HG02642 (cell line): ENCODE measurements at regions not wholly inside any gene's neighbourhood (a gene's known extent, or its start where the extent isn't known, plus 50 kb on each side); places are given as distances from the start of the nearest gene placed in this dataset.
"Not testable (repeated sequence)": the region's sequence is repeated elsewhere in the genome, so short reads cannot be mapped to it uniquely, and the experiment has no call there.

Experiments used
- ATAC-seq: cut with Tn5 transposase; IDR thresholded peaks from one replicate; pipeline ENCODE4 v1.9.1; 2021; ENCODE audit warnings: mild to moderate bottlenecking; ENCODE audit not compliant: unreplicated experiment, poor library complexity

GRCh38 chr5:29263915-29264351, 1929.6 kb upstream of the CDH6 start:
- ATAC-seq: no peak

DNA sequence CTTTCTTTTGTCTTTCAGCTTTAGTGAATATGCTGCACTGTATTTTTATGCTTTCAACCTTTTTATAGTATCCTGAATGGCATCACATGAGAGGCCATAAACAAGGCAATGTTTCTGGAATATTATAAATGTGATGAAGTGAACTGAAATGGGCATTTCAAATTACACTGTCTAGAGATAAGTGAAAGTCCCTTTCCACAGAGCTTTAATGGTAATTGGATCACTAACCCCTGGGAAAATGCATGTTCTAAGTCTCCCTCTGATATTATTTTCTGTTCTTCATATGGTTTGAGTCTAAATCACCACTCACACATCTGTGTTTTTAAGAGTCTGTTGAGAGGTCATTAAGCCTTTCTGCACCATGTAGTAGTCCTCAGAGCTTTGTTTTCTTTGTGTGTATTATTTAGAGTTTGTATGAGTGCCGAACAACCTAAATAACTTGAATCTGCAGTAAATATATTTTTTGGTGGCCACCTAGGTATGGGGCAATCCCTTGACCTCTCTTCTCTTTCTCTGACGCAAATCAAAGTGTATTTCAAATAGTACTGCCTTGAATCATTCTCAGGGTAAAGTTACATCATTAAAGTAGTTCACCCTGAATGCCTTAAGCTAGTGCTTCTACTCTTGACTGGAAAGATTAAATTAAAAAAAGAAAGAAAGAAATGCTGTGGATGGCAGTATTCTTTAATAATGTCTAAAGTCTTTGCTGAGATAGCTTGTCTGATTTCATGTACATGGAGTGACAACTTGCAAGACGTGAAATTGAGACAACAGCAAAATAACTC, 1931.0 kb upstream of the CDH6 start:
- ATAC-seq: no peak

DNA sequence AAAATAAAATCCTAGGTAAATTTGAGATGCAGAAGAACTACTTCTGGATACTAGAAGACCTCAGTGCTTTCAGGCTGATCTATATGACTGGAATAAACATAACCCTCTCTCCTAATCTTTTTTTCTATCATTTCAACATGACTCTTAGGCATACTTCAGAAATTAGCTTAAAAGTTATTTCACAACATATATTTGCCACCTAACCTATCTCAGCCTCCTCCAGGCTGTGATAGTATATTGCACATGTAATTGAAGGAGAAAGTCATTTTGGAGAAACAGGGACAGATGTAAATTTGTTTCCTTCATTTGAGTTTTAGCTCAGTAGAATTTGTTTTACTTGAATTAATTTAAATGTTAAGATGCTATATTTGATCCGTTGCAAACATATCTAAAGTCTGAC, 1932.3 kb upstream of the CDH6 start:
- no peak for ATAC-seq

GRCh38 chr5:29252390-29252789, 1941.1 kb upstream of the CDH6 start:
- ATAC-seq: no peak

GRCh38 chr5:29247346-29248028, 1946.0 kb upstream of the CDH6 start:
- ATAC-seq: no peak

- no peak for ATAC-seq
These were observed 1953.1 kb upstream of the CDH6 start for GRCh38 chr5:29240379-29240778.

DNA sequence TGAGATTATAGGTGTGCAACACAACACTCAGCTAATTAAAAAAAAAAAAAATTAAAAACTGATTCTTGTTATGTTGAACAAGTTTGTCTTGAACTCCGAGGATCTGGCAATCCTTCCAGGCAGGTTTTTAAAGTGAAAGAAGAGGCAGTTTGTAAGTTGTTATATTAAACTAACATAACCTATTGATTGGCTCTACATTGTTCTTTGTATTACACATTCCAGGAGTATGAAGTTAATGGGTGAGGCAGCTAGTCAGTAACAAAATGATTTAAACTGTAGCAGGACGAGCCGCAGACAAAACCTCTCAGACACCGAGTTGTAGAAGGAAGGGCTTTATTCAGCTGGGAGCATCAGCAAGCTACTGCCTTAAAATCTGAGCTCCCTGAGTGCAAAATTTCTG, 1953.9 kb upstream of the CDH6 start:
- no peak for ATAC-seq

- ATAC-seq: no peak
These were observed 1955.4 kb upstream of the CDH6 start for GRCh38 chr5:29238115-29238514.

GRCh38 chr5:29231154-29231553, 1962.3 kb upstream of the CDH6 start:
- no peak for ATAC-seq

- ATAC-seq: no peak
These were observed 1962.9 kb upstream of the CDH6 start for GRCh38 chr5:29230591-29230990.

DNA sequence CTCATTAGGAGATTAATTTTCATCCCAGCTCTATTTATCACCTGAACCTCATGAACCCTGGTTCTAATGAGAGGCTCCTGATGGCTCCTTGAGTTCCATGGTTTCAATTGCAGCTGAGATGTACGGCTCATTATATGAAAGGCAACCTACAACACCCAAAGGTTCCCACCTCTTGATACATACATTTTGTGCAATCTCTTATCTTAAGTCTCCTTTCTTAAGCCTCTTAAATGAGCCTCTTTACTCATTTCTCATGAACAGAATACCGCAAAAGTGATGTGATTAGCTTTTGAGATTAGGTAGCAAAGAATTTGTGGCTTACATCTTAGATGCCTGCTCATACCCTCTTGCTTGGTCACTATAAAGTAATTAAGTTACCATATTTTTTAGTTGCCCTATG, 1964.0 kb upstream of the CDH6 start:
- no peak for ATAC-seq

GRCh38 chr5:29218138-29218537, 1975.3 kb upstream of the CDH6 start:
- ATAC-seq: no peak

GRCh38 chr5:29214839-29215238, 1978.6 kb upstream of the CDH6 start:
- ATAC-seq: no peak

- no peak for ATAC-seq
These were observed 1980.0 kb upstream of the CDH6 start for GRCh38 chr5:29213475-29213874.

DNA sequence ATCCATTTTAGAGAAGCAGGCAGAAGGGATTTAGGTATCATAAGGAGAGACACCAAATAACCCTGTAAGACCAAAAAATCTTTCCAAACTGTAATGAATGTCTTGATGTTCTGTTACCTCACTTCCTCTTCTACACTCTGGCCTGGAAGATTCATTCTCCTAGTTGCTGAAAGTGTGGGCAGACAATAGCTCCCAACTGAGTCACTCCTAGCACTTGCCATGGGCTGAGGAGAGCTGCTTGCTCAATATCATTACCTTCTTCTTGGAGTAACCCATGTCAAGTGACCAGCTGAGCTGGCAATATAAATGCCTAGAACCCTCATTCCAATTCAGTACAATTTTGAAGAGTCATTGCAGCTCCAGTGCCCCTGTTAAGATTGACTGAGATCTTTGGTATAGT, 1985.5 kb upstream of the CDH6 start:
- ATAC-seq: no peak

- ATAC-seq: no peak
These were observed 1990.4 kb upstream of the CDH6 start for GRCh38 chr5:29203049-29203448.

- ATAC-seq: no peak
These were observed 1995.6 kb upstream of the CDH6 start for GRCh38 chr5:29197631-29198454.

DNA sequence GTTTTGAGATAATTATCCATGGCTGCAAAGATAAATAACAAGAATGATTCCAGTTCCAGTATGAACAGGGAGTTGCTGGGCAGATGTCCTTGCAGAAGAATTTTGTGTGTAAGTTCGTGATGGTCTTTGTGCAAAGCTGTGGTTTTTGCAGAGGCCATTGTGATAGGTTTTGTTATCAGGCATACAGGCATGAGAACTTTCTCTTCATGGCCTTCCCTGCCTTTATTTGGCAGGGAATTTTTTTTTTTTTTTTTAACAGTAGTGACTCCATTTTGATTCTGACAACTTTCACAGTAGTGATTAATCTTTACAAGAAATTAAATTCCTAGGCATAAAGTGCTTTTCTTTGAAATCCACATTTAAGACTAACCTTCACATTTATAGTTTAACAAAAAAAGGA, 1999.5 kb upstream of the CDH6 start:
- no peak for ATAC-seq

- not testable (repeated sequence) for ATAC-seq
These were observed 2002.0 kb upstream of the CDH6 start for GRCh38 chr5:29191269-29192048.

- not testable (repeated sequence) for ATAC-seq
These were observed 2003.1 kb upstream of the CDH6 start for GRCh38 chr5:29190398-29190797.
